ENCODE measurements at regions not wholly inside any gene's neighbourhood (a gene's known extent, or its start where the extent isn't known, plus 50 kb on each side); places are given as distances from the start of the nearest gene placed in this dataset.

DNA sequence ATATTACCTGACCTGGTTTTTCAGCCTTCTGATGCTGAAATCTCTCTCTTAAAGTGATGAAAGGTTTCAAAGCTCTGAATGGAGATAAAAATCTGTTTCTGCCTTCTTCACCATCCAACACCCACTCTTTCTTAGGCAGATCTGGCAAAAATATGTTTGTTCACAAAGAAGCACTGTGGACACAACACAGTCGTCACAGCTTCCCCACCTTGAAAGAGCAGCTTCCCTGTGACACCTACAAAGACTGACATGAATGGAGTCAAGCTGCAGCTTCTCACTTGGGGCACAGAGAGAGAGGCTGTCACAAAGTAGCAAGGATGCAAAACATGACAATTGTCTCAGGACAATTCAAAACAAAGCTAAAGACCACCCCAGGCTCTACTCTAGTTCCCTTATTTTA lies 86.5 kb downstream of the ICOS start:
- TF ChIP-seq CTCF (conservative IDR thresholded peaks at IDR 0.05; ENCODE audit: low read depth, low read length), result no peak
- no peak overlapping the region for H3K4me3 ChIP-seq (ENCODE audit: low read length)
- no peak for DNase-seq (ENCODE audit: low read depth)

- TF ChIP-seq CTCF (conservative IDR thresholded peaks at IDR 0.05; ENCODE audit: low read depth, low read length), result peak; percentile 80
- H3K4me3 ChIP-seq (ENCODE audit: low read length), result no peak overlapping the region
- no peak for DNase-seq (ENCODE audit: low read depth)
Measured at GRCh38 chr2:204024503-204024902, 87.9 kb downstream of the ICOS start.

GRCh38 chr2:204024906-204025475 lies 88.4 kb downstream of the ICOS start:
- TF ChIP-seq CTCF (conservative IDR thresholded peaks at IDR 0.05; ENCODE audit: low read depth, low read length), result no peak
- H3K4me3 ChIP-seq (ENCODE audit: low read length), result no peak overlapping the region
- DNase-seq (ENCODE audit: low read depth), result peak; percentile 65

GRCh38 chr2:204026294-204026693 lies 89.7 kb downstream of the ICOS start:
- no peak for DNase-seq (ENCODE audit: low read depth)

GRCh38 chr2:204027091-204027490 lies 90.5 kb downstream of the ICOS start:
- no peak for TF ChIP-seq CTCF (conservative IDR thresholded peaks at IDR 0.05; ENCODE audit: low read depth, low read length)
- H3K4me3 ChIP-seq (ENCODE audit: low read length), result no peak overlapping the region
- DNase-seq (ENCODE audit: low read depth), result no peak

More at GRCh38 chr2:204026294-204026693, 89.7 kb downstream of the ICOS start:
- TF ChIP-seq CTCF (conservative IDR thresholded peaks at IDR 0.05; ENCODE audit: low read depth, low read length), result peak; percentile 32
- H3K4me3 ChIP-seq (ENCODE audit: low read length), result no peak overlapping the region

- TF ChIP-seq CTCF (conservative IDR thresholded peaks at IDR 0.05; ENCODE audit: low read depth, low read length), result no peak
- H3K4me3 ChIP-seq (ENCODE audit: low read length), result no peak overlapping the region
- DNase-seq (ENCODE audit: low read depth), result no peak
Measured at GRCh38 chr2:204030322-204030721, 93.8 kb downstream of the ICOS start.

DNA sequence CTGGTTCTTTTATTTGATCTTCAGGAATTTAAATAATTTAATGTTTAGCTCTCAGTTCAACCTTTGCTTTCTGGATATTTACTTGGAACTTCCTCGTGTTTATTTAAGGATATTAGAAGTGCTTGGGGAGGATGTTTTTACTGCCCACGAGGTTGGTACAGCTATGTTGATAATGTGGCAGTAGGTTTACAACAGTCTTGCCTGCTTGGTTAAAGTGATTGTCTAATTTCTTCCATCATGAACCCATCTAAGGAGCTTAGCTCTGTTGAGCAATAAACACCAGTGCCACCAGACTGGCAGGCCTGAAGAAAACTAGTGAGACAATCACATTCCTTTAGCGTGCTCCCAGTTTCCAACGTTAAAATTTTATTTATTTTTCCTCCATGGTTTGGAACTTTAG lies 94.5 kb downstream of the ICOS start:
- TF ChIP-seq CTCF (conservative IDR thresholded peaks at IDR 0.05; ENCODE audit: low read depth, low read length), result no peak
- no peak for DNase-seq (ENCODE audit: low read depth)
- no peak overlapping the region for H3K4me3 ChIP-seq (ENCODE audit: low read length)

All from retinal pigment epithelial cell (primary cell).